Upper lobe of left lung (tissue), 6 donors: ENCODE measurements at regions not wholly inside any gene's neighbourhood (a gene's known extent, or its start where the extent isn't known, plus 50 kb on each side); places are given as distances from the start of the nearest gene placed in this dataset.
"Not testable (repeated sequence)": the region's sequence is repeated elsewhere in the genome, so short reads cannot be mapped to it uniquely, and the experiment has no call there.

ENCODE experiments used
- ATAC-seq, 2 donors: fragments of 200-7000 bp; cut with Tn5 transposase; one replicate each; pipeline ENCODE4 v1.9.1; 2022; ENCODE audit warnings: mild to moderate bottlenecking in 2 of 2, moderate library complexity in 2 of 2; ENCODE audit not compliant: low FRiP score in 2 of 2
- DNase-seq, 2 donors: peaks; one replicate each; pipeline ENCODE4 v3.0.0-alpha.2; 2019 to 2020
- H3K27ac ChIP-seq, 4 donors: fragments of 200-600 bp; sonication (generic); one replicate each; pipeline ENCODE4 v1.5.1; 2016 to 2019
- H3K27me3 ChIP-seq, 4 donors: fragments of 200-600 bp; sonication (generic); one replicate each; pipeline ENCODE4 v1.5.1; 2017 to 2019
- H3K36me3 ChIP-seq, 4 donors: fragments of 200-600 bp; sonication (generic); one replicate each; pipeline ENCODE4 v1.5.1; 2016 to 2019
- H3K4me1 ChIP-seq, 4 donors: fragments of 200-600 bp; sonication (generic); one replicate each; pipeline ENCODE4 v1.5.1; 2018 to 2019
- H3K4me3 ChIP-seq, 4 donors: fragments of 200-600 bp; sonication (generic); one replicate each; pipeline ENCODE4 v1.5.1; 2017 to 2019; ENCODE audit warnings: mild to moderate bottlenecking in 2 of 4, moderate library complexity in 1 of 4
- H3K9me3 ChIP-seq, 4 donors: fragments of 200-600 bp; sonication (generic); one replicate each; pipeline ENCODE4 v1.5.1; 2018 to 2019
- CTCF ChIP-seq, 6 experiments: fragments of 450-650 bp in 4 of 6; fragments of 200-600 bp in 2 of 6; sonication (generic) in 2 of 6; IDR thresholded peaks; one replicate each; pipeline ENCODE4 v1.5.1; 2016 to 2019; ENCODE audit warnings: antibody characterized with exemption in 6 of 6
- EP300 ChIP-seq, 4 donors: sonication (generic); formaldehyde crosslinking; IDR thresholded peaks; one replicate each; pipeline ENCODE4 v1.5.1; 2017; ENCODE audit warnings: antibody characterized with exemption in 4 of 4, control low read depth in 2 of 4
- POLR2A ChIP-seq, 4 donors: fragments of 450-650 bp; IDR thresholded peaks; one replicate each; pipeline ENCODE4 v1.5.1; 2016 to 2017; ENCODE audit warnings: antibody characterized with exemption in 4 of 4, mild to moderate bottlenecking in 2 of 4
- POLR2AphosphoS5 ChIP-seq, 2 donors: sonication (generic); formaldehyde crosslinking; IDR thresholded peaks; one replicate each; pipeline ENCODE4 v1.5.1; 2017; ENCODE audit warnings: antibody characterized with exemption in 2 of 2
- WGBS, 2 donors: methylation state at CpG; one replicate each; pipeline ENCODE4 v1.1.5; 2017 to 2018; 5-methylcytosine and 5-hydroxymethylcytosine counted together
- donor health status: DM: no; HTN: no; CAD: no; lungs with moderate emphysema.
- donor health status: DM: no; HTN: yes; CAD: no; lungs with severe emphysema.

DNA sequence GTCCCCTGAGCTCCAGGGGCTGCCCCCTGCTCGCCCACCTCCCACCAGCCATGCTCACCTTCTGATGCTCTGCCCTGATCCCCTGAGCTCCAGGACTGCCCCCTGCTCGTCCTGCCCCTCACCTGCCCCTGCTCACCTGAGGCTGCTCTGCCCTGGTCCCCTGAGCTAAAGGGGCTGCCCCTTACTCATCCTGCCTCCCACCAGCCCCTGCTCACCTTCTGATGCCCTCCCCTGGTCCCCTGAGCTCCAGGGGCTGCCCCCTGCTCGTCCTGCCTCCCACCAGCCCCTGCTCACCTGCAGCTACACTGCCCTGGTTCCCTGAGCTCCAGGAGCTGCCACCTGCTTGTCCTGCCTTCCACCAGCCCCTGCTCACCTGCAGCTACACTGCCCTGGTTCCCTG lies 247.2 kb downstream of the TMEM121 start:
- no peak overlapping the region for H3K27ac ChIP-seq
- 39 to 75% methylated on average over 3 of the region's 3 CpGs for WGBS, 2 donors
- ATAC-seq (no peak), DNase-seq (peak in 1 of 2 donors; percentile 55)
- TF ChIP-seq POLR2A (IDR thresholded peaks at IDR 0.05) = no peak
- no peak for TF ChIP-seq EP300 (IDR thresholded peaks at IDR 0.05)
- no peak overlapping the region for H3K4me3 ChIP-seq
- H3K4me1 ChIP-seq = no peaks in the 10 kb centered on the region
- peaks cover under 1 to 10% (median 2%) of the 10 kb centered on the region in 4 donors for H3K9me3 ChIP-seq
- H3K27me3 ChIP-seq = no peaks in the 10 kb centered on the region
- H3K36me3 ChIP-seq = no peaks in the 10 kb centered on the region

- 62 to 69% methylated on average over 3 of the region's 3 CpGs for WGBS, 2 donors
- no peaks in the 10 kb centered on the region for H3K36me3 ChIP-seq
- ATAC-seq = no peak
These were observed 247.6 kb downstream of the TMEM121 start for GRCh38 chr14:105774001-105774400.

DNA sequence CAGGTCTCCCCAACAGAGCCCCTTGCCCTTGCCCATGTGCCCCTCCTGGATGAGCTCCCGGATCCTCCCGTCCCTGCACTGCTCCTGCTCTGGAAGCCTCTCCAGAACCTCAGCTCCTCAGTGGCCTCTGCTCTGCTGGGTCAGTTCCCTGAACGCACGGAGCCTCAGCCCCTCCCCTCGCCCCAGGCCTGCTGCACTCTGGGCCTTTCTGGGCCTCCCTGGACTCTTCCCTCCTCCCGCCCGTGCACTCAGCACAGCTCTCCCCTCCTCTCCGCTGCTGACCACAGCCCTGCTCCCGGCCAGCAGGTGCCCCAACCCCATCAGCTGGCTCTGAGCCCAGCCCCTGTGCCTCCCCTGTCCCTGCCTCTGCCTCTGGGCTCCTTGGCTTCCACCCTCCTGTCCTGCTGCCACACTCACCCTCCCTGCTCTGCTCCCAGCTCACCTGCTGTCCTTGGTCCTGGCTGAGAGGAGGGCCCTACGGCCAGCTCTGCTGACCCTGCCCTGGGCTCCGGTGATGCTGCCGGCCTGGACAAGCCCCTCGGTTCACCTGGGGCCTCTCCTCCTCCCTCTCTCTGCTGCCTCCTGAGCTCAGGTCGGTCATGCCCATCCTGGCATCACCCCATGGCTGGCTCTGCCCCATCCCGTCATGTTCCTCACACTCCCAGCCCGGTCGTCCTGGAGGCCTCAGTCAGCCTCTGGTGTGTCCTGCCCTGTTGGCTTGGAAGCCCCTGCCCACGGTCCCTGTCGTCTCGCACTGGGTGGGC lies 248.4 kb downstream of the TMEM121 start:
- ATAC-seq (peak; percentile 11 to 27), DNase-seq (peak in 1 of 2 donors; percentile 69)
- peaks cover 3 to 22% (median 10%) of the 10 kb centered on the region in 4 donors for H3K9me3 ChIP-seq
- H3K36me3 ChIP-seq, H3K27me3 ChIP-seq, H3K4me3 ChIP-seq, H3K27ac ChIP-seq, H3K4me1 ChIP-seq: not testable (repeated sequence)
- WGBS, 2 donors = 72 to 86% methylated on average over 9 to 16 of the region's 20 CpGs

More at GRCh38 chr14:105774001-105774400, 247.6 kb downstream of the TMEM121 start:
- DNase-seq = peak in 1 of 2 donors; percentile 47
- Histone ChIP-seq H3K4me1 (no peaks in the 10 kb centered on the region), H3K27ac (no peak overlapping the region), H3K9me3 (peaks cover 3 to 14% (median 4%) of the 10 kb centered on the region in 4 donors), H3K4me3 (no peak overlapping the region), H3K27me3 (no peaks in the 10 kb centered on the region)
- TF ChIP-seq POLR2A (IDR thresholded peaks at IDR 0.05) (no peak), CTCF (IDR thresholded peaks at IDR 0.05) (no peak), POLR2AphosphoS5 (IDR thresholded peaks at IDR 0.05) (no peak), EP300 (IDR thresholded peaks at IDR 0.05) (no peak)

DNA sequence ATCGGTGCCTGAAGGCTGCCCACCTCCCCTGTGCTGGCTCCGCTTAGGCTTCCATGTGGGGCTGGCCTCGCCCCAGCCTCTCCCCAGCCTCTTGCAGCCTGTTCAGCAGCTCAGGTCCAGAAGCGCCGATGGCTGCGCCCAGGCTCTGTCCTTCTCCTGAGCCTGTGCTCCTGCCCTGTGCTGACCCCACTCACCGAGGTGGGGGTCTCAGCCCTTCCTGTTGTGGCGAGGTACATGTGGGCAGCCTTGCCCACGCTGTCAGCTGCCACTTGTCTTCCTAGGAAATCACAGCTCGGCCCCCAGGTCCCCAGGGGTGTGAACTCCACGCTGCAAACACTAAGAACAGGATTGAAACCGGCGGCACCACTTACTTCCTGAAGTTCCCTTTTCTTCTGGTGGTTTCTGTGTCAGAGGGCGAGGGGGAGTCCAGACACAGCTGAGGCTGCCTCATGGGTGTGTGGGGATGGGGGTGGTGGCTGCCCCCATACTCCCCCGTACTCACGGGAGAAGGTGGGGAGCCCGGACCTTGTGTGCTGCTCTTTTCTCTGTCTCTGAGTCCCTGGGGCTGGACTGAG lies 249.1 kb downstream of the TMEM121 start:
- H3K9me3 ChIP-seq = peaks cover 6 to 24% (median 17%) of the 10 kb centered on the region in 4 donors
- H3K27me3 ChIP-seq, H3K27ac ChIP-seq, H3K36me3 ChIP-seq, H3K4me1 ChIP-seq, H3K4me3 ChIP-seq, DNase-seq: not testable (repeated sequence)
- ATAC-seq = peak in 1 of 2 donors; percentile 15
- 34 to 37% methylated on average over 5 to 12 of the region's 17 CpGs for WGBS, 2 donors

DNA sequence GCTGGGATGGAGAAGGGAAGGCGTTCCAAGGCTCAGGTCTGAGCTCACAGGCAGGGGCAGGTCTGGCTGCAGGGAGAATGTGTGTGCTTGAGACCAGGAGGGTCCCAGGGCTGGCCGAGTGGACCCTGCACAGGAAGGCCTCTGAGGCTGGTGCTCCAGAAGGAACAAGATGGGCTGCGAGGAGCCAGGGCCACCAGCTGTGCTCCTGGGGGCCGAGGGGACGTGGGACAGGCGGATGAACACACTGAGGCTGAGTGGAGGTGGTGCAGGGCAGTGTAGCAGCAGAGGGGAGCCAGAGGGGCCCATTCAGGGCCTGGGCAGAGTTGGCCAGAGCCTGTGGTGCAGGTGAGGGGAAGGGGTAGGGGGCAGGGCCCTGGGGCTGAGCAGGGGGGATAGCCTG lies 249.7 kb downstream of the TMEM121 start:
- DNase-seq = peak in 1 of 2 donors; percentile 52
- H3K36me3 ChIP-seq, H3K27me3 ChIP-seq, H3K27ac ChIP-seq, ATAC-seq, H3K4me3 ChIP-seq, H3K4me1 ChIP-seq: not testable (repeated sequence)
- WGBS, 2 donors = 70% methylated on average over 5 of the region's 6 CpGs
- peaks cover 13 to 28% (median 21%) of the 10 kb centered on the region in 4 donors for H3K9me3 ChIP-seq

- Histone ChIP-seq H3K9me3 (peaks cover 17 to 28% (median 21%) of the 10 kb centered on the region in 4 donors), H3K27ac (no peak overlapping the region), H3K27me3 (no peaks in the 10 kb centered on the region), H3K36me3 (no peaks in the 10 kb centered on the region), H3K4me3 (no peak overlapping the region), H3K4me1 (no peaks in the 10 kb centered on the region)
- ATAC-seq (no peak), DNase-seq (peak in 1 of 2 donors; percentile 58)
- TF ChIP-seq POLR2A (IDR thresholded peaks at IDR 0.05) (no peak), EP300 (IDR thresholded peaks at IDR 0.05) (no peak), POLR2AphosphoS5 (IDR thresholded peaks at IDR 0.05) (no peak), CTCF (IDR thresholded peaks at IDR 0.05) (no peak)
- 71 to 86% methylated on average over 4 to 8 of the region's 13 CpGs for WGBS, 2 donors
These were observed 250.5 kb downstream of the TMEM121 start for GRCh38 chr14:105776924-105777323.

DNA sequence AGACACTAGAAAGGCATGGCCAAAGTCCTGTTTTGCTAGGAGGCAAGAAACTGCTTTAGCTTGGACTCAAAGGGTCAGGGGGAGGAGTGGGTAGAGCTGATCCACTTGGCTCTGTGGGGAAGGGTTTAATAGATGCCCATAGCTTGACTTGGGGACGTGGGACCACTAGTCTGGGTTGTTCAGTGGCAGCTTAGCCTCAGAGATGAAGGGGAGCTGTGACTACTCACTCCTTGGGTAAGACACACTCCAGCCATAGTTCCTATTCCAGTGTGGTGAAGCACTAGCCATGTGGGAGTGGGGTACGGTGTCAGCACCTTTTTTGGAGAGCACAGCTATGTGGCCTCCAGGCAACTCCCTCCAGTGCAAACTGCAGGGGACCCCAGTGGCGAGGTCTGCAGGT lies 257.3 kb downstream of the TMEM121 start:
- Histone ChIP-seq H3K4me1 (no peaks in the 10 kb centered on the region), H3K36me3 (no peaks in the 10 kb centered on the region), H3K27ac (no peak overlapping the region), H3K4me3 (no peak overlapping the region), H3K9me3 (peaks cover 15 to 23% (median 17%) of the 10 kb centered on the region in 4 donors), H3K27me3 (no peaks in the 10 kb centered on the region)
- TF ChIP-seq CTCF (IDR thresholded peaks at IDR 0.05) (no peak), EP300 (IDR thresholded peaks at IDR 0.05) (no peak), POLR2AphosphoS5 (IDR thresholded peaks at IDR 0.05) (no peak), POLR2A (IDR thresholded peaks at IDR 0.05) (no peak)
- DNase-seq = no peak
- ATAC-seq = no peak
- WGBS, 2 donors = 0 to 56% methylated on average over 1 to 3 of the region's 3 CpGs
